ENCODE measurements at regions not wholly inside any gene's neighbourhood (a gene's known extent, or its start where the extent isn't known, plus 50 kb on each side); places are given as distances from the start of the nearest gene placed in this dataset.

DNA sequence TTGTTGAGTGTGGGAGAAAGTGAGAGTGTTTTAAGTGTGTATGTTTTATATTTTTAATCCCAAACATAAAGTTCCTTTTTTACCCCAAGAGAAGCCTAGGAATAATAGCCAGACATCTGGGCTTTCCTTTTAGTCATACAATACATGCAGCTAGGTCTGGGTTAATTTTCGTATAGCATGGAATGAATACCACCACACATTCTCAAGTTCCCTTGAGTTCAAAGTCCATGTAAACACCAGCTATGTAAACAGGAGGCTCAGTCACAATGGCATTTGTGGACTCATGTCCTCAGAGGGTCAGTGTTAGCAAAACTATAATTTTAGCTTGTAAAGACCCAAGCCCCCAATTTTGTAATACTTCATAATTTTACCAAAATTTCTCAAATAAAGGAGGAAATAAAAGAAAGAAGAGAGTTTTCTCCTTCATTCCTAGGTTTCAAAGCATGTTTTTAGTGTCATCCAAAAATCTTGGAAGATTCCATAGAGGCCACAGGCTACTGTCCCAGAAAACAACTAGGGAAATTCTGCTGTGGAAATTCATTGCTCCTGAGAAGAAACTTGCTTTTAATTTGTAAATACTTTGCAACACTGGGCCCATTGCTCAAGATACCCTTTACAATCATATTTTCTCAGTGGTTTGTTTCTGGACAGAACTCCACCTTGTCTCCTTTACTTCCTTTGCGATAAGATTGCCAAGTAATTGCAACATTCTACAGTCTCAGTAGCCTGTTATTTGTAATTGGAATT is 671.2 kb downstream of the COL12A1 start:
- no peak for TF ChIP-seq GATA2 (IDR thresholded peaks at IDR 0.05; ENCODE audit: low read depth, low read length)
- no peak for TF ChIP-seq GATA3 (IDR thresholded peaks at IDR 0.05; ENCODE audit: low read depth, low read length)

DNA sequence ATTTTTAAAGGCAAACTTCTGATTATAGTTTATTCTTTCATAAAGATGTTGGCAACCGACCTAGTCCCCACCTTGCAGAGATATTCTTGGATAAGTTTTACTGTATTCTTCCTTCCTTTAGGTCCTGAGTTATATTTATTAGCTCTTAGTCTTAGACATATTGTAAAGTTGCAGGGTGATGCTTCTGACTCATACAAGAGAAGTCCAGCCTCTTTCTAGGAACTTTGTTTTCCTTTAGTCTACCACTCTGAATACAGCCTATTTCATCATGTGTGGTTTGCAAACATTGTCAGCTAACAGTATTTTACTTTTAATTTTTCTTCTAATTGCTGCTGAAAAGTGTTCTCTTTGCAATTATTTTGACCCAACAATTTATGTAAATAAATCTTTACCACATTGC is 686.7 kb downstream of the COL12A1 start:
- TF ChIP-seq GATA3 (IDR thresholded peaks at IDR 0.05; ENCODE audit: low read depth, low read length) (no peak), GATA2 (IDR thresholded peaks at IDR 0.05; ENCODE audit: low read depth, low read length) (no peak)

DNA sequence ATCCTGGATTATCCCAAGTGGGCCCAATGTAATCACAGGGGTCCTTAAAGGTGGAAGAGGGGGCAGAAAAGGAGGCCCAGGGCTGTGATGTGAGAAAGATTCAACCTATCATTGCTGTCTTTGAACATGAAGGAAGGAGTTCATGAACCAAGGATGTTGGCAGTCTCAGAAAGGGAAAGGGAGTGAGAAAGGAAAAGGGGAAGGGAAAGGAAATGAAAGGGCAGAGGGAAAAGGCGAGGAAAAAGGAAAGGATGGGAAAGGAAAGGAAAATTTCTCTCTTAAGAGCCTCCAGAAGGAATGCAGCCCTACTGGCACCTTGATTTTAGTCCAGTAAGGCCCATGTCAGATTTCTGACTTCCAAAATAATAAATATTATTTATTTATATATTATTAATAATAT is 687.8 kb downstream of the COL12A1 start:
- TF ChIP-seq GATA3 (IDR thresholded peaks at IDR 0.05; ENCODE audit: low read depth, low read length) (no peak), GATA2 (IDR thresholded peaks at IDR 0.05; ENCODE audit: low read depth, low read length) (no peak)

DNA sequence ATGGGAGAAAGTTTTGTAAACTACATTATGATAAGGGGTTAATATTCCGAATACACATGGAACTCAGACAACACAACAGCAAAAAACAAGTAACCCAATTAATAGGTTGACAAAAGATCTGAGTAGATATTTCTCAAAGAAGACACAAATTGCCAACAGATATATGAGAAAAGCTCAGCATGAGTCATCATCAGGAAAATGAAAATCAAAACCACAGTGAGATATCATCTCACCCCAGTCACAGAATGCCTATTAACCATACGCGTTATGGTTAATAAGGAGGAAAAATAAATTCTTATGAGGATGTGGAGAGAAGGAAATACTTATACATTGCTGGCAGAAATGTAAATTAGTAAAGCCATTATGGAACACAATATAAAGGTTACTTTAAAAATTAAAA is 695.0 kb downstream of the COL12A1 start:
- TF ChIP-seq GATA2 (IDR thresholded peaks at IDR 0.05; ENCODE audit: low read depth, low read length) (no peak), GATA3 (IDR thresholded peaks at IDR 0.05; ENCODE audit: low read depth, low read length) (no peak)

DNA sequence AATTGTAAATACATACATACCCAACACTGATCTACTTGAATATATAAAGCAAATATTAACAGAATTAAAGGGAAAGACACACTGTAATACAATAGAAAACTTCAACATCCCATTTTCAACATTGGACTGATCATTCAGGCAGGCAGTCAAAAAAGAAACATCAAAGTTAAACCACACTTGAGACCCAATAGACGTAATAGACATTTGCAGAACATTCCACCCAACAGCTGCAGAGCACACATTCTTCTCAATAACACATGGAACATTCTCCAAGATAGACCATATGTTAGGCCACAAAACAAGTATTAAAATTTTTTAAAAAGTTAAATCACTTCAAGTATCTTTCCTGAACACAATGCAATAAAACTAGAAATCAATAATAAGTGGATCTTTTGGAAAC is 698.2 kb downstream of the COL12A1 start:
- TF ChIP-seq GATA2 (IDR thresholded peaks at IDR 0.05; ENCODE audit: low read depth, low read length) (no peak), GATA3 (IDR thresholded peaks at IDR 0.05; ENCODE audit: low read depth, low read length) (no peak)

DNA sequence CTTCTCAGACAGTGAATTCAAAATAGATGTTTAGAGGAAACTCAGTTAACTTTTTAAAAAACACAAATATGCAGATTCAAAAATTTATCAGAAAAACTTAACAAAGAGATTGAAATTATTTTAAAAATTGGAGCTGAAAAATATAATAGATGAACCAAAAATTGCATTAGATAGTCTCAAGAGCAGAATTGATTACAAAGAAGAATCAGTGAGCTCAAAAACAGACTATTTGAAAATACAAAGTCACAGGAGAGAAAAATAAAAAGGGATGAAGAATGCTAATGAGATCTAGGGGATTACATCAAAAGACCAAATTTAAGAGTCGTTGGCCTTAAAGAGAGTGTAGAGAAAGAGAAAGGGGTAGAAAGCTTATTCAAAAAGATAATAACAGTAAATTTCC is 700.5 kb downstream of the COL12A1 start:
- no peak for TF ChIP-seq GATA3 (IDR thresholded peaks at IDR 0.05; ENCODE audit: low read depth, low read length)
- TF ChIP-seq GATA2 (IDR thresholded peaks at IDR 0.05; ENCODE audit: low read depth, low read length), result no peak

DNA sequence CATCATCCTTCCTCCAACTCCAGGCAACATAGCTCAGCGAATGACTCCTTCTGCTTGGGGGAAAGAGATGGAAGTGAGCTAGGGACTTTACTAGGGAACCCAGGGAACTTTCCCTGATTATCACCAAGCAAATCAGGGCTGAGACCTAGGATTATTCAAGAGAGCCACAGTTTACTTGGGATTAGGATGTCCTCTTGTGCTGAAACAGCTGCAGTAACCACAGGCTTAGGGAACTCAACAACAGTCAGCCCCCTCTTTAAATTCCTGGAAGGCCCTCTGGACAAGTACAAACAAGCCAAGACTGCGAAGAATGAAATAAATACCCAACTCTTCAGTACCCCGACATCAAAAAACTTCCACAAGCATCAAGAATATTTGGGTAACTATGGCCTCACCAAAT is 700.9 kb downstream of the COL12A1 start:
- TF ChIP-seq GATA2 (IDR thresholded peaks at IDR 0.05; ENCODE audit: low read depth, low read length), result no peak
- no peak for TF ChIP-seq GATA3 (IDR thresholded peaks at IDR 0.05; ENCODE audit: low read depth, low read length)

DNA sequence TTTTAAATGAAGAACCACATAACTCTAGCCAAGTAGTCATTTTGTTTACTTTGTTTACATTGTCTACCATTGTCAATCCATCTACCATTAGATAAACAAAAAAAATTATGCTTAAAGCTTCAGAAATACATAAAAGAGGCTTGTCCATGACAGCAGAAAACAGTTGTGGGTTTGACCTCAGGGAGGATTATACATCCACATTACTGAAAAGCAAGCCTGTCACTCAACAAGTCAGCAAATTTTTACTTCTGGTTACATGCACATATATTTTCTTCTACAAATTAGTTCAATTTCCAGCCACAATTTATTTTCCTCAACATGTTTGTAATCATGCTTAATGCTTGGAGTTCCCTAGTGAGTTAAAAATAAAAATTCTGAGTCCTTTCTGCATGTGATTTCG is 713.3 kb downstream of the COL12A1 start:
- TF ChIP-seq GATA3 (IDR thresholded peaks at IDR 0.05; ENCODE audit: low read depth, low read length) (no peak), GATA2 (IDR thresholded peaks at IDR 0.05; ENCODE audit: low read depth, low read length) (no peak)

DNA sequence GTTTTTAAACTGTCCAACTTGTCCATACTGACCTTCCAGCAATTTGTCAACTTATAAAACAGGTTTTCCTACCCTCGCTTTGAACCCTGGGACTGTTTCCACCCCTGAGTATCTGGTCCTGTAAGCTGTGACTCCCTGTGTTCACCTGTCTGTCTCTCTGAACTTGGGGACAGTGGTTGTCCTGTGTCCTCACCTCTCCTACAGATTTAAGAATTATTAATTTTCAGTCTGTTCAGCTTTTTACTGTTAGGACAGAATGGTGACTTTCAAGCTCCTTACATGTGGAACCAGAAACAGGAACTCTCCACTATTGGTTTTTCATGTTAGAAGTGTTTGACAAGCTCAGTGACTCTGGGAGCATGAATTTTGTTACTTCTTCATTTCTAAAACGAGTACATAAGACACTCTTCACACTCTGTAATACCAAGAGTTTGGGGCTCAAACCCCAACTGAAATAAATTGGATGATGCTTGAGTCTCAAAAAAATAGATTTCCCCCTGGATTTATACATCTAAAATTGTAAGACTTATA is 713.9 kb downstream of the COL12A1 start:
- TF ChIP-seq GATA3 (IDR thresholded peaks at IDR 0.05; ENCODE audit: low read depth, low read length), result no peak
- TF ChIP-seq GATA2 (IDR thresholded peaks at IDR 0.05; ENCODE audit: low read depth, low read length), result no peak

DNA sequence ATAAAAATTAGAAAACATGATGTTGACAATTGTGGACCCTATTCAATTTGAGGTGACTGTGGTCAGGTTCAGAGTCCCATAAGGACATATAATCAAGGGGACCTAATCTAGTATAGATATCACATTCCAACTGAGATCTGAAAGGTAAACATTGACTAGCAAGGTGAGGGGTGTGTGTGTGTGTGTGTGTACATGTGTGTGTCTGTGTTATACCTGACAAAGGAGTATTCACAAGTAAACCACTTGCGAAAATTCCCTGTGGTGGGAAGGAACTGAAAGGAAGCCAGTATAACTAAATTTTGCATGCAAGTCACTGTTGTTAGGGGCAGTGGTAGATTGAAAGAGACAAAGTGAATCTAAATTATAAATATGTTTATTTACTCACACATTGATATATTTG is 723.7 kb downstream of the COL12A1 start:
- TF ChIP-seq GATA3 (IDR thresholded peaks at IDR 0.05; ENCODE audit: low read depth, low read length) (no peak), GATA2 (IDR thresholded peaks at IDR 0.05; ENCODE audit: low read depth, low read length) (no peak)

DNA sequence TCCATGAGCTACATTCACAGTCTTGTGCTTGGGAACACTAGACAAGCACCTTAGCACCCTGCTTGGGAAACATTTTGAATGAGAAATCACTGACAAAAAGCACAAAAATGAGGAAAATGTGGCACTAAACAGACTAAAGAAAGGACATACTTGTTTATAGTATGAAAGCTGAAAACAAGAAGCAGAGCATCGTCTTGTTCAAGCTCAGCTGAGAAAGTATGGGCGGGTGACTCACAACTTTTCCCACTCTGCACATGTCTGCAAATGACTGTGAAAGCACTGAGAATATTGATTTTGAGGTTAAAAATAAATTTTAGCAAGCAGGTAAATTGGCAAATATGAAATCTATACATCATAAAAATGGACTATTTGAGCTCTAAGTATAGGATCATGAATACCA is 725.3 kb downstream of the COL12A1 start:
- TF ChIP-seq GATA3 (IDR thresholded peaks at IDR 0.05; ENCODE audit: low read depth, low read length) (no peak), GATA2 (IDR thresholded peaks at IDR 0.05; ENCODE audit: low read depth, low read length) (no peak)

DNA sequence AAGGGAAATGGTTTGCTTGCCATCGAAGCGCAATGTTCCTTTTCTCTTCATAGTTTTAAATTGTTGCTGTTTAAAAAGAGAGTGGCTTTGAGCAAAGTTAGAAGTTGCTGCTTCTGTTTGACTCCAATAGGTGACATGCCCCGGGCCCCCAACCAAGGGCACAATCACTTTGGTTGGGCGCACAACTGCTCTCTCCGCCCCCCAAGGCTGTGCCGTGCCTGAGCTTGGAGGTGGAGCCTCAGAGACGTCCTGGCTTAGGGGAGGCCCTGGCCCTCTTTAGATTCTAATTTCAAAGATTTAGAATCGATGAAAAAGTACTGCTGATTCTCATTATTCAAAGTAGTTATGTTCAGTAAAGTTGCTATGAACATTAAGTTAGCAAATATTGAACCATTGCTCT is 725.9 kb downstream of the COL12A1 start:
- TF ChIP-seq GATA3 (IDR thresholded peaks at IDR 0.05; ENCODE audit: low read depth, low read length) (no peak), GATA2 (IDR thresholded peaks at IDR 0.05; ENCODE audit: low read depth, low read length) (no peak)

DNA sequence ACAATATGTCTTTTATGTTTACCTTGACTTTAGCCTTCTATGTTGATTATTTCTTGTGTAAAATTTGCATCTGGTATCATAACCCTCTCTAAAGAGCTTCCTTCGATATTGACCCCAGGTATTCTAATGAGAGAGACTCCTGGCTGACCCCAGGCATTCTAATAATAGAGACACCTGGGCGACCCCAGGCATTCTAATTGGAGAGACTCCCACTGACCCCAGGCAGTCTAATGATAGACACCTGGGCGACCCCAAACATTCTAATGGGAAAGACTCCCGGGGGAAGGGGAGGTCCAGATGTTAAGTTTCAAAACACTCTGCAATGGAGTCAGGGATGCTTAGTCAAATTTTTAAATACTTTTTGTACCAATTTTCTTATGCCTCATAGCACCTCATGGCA is 726.4 kb downstream of the COL12A1 start:
- TF ChIP-seq GATA2 (IDR thresholded peaks at IDR 0.05; ENCODE audit: low read depth, low read length) (no peak), GATA3 (IDR thresholded peaks at IDR 0.05; ENCODE audit: low read depth, low read length) (no peak)

DNA sequence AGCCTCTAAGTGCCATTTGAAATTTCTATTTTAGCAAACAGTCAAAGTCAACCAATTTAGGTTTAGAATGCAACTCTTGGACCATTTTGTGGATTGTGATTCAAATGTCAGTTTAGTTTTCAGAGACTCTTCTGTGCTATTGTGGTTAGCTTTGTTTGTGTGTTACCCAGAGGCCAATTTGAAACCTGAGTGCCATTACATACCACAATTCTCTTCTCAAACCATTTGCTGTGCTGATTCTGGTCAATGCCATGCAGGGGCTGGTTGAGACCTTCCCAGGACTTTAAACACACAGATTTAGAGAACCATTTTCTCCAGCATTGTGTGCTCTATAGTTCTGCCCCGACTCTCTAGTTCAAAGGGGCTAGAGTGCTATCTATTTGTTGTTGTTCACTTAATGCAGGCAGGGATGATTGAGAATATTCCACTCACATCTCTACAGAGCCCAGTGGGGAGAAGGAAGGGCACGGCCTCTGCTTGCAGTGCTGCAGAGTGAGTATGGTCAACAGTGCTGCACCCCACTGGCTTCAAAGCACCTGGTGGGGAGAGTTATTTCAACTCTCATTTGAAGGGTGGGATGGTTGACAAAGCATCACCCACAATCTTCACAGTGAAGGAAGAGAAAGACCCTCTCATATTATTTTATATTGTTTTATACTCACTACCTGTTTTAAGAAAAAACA is 738.2 kb downstream of the COL12A1 start:
- no peak for TF ChIP-seq GATA2 (IDR thresholded peaks at IDR 0.05; ENCODE audit: low read depth, low read length)
- no peak for TF ChIP-seq GATA3 (IDR thresholded peaks at IDR 0.05; ENCODE audit: low read depth, low read length)

DNA sequence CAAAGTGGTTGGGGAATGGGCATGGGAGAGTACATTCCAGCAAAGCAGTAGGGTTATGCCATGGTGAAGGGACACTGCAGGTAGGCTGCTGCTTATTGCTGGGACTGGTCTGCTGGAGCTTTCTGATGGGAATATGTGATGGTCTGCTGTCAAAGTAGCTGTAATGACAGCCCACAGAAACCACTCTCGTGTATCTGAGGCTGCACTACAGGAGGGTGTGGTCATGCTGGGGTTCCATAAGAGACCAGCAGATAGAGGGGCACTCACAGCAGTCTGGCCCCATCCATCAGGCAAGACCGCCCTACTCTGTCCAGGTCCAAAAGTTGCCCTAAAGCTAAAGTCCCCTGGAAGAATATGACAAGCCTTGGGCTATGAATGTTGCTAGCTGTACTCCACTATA is 739.3 kb downstream of the COL12A1 start:
- TF ChIP-seq GATA2 (IDR thresholded peaks at IDR 0.05; ENCODE audit: low read depth, low read length) (no peak), GATA3 (IDR thresholded peaks at IDR 0.05; ENCODE audit: low read depth, low read length) (no peak)

Measured in SH-SY5Y (cell line).